WERI-Rb-1 (cell line): ENCODE measurements at regions not wholly inside any gene's neighbourhood (a gene's known extent, or its start where the extent isn't known, plus 50 kb on each side); places are given as distances from the start of the nearest gene placed in this dataset.

Experiments used
- DNase-seq: peaks from one replicate; pipeline ENCODE4 v3.0.0-alpha.2; 2020
- H3K27ac ChIP-seq: fragments of 250-450 bp; sonication (Bioruptor Pico); 2 replicates; pipeline ENCODE4 v1.5.1; 2020; ENCODE audit warnings: mild to moderate bottlenecking, moderate library complexity
- H3K27me3 ChIP-seq: fragments of 250-450 bp; sonication (Bioruptor Pico); 2 replicates; pipeline ENCODE4 v1.5.1; 2021; ENCODE audit warnings: mild to moderate bottlenecking, low read depth, moderate library complexity; ENCODE audit not compliant: insufficient read depth, severe bottlenecking
- H3K36me3 ChIP-seq: fragments of 250-450 bp; sonication (Bioruptor Pico); 2 replicates; pipeline ENCODE4 v1.5.1; 2020; ENCODE audit warnings: mild to moderate bottlenecking, moderate library complexity
- H3K4me3 ChIP-seq: 2 replicates; pipeline ENCODE4 v1.5.1; 2011; ENCODE audit warnings: low read depth, mild to moderate bottlenecking, control low read depth, low read length
- H3K9me3 ChIP-seq: fragments of 250-450 bp; sonication (Bioruptor Pico); 2 replicates; pipeline ENCODE4 v1.5.1; 2021; ENCODE audit warnings: mild to moderate bottlenecking, moderate library complexity; ENCODE audit not compliant: severe bottlenecking
- CTCF ChIP-seq: IDR thresholded peaks from 2 replicates; pipeline ENCODE4 v1.5.1; 2011; ENCODE audit warnings: low read depth, mild to moderate bottlenecking, control low read depth, inconsistent platforms, low read length

- TF ChIP-seq CTCF: no peak
- Histone ChIP-seq H3K27me3 (no peaks in the 10 kb centered on the region), H3K9me3 (no peaks in the 10 kb centered on the region), H3K4me3 (no peak overlapping the region), H3K36me3 (no peaks in the 10 kb centered on the region), H3K27ac (no peak overlapping the region)
- no peak for DNase-seq
Measured at GRCh38 chr11:128341280-128342248, 245.8 kb downstream of the ETS1 start.

GRCh38 chr11:128339792-128340191 lies 247.6 kb downstream of the ETS1 start:
- H3K36me3 ChIP-seq: no peaks in the 10 kb centered on the region
- no peak overlapping the region for H3K4me3 ChIP-seq
- no peaks in the 10 kb centered on the region for H3K9me3 ChIP-seq
- DNase-seq: no peak
- no peak overlapping the region for H3K27ac ChIP-seq
- no peaks in the 10 kb centered on the region for H3K27me3 ChIP-seq
- no peak for TF ChIP-seq CTCF

- Histone ChIP-seq H3K4me3 (no peak overlapping the region), H3K36me3 (no peaks in the 10 kb centered on the region), H3K9me3 (no peaks in the 10 kb centered on the region), H3K27me3 (no peaks in the 10 kb centered on the region), H3K27ac (no peak overlapping the region)
- TF ChIP-seq CTCF: no peak
- no peak for DNase-seq
Measured at GRCh38 chr11:128338811-128339210, 248.5 kb downstream of the ETS1 start.

GRCh38 chr11:128336203-128336602 lies 251.2 kb downstream of the ETS1 start:
- no peaks in the 10 kb centered on the region for H3K36me3 ChIP-seq
- H3K27me3 ChIP-seq: no peaks in the 10 kb centered on the region
- no peak for DNase-seq
- no peak for TF ChIP-seq CTCF
- H3K9me3 ChIP-seq: no peaks in the 10 kb centered on the region
- H3K4me3 ChIP-seq: no peak overlapping the region
- no peak overlapping the region for H3K27ac ChIP-seq

- no peak for DNase-seq
- H3K27ac ChIP-seq: no peak overlapping the region
- TF ChIP-seq CTCF: no peak
- no peaks in the 10 kb centered on the region for H3K36me3 ChIP-seq
- H3K27me3 ChIP-seq: no peaks in the 10 kb centered on the region
- H3K9me3 ChIP-seq: no peaks in the 10 kb centered on the region
- H3K4me3 ChIP-seq: no peak overlapping the region
Measured at GRCh38 chr11:128335729-128336128, 251.6 kb downstream of the ETS1 start.
